A673 (cell line): ENCODE measurements at regions not wholly inside any gene's neighbourhood (a gene's known extent, or its start where the extent isn't known, plus 50 kb on each side); places are given as distances from the start of the nearest gene placed in this dataset.

Experiments
- EZH2 ChIP-seq: fragments of 200-600 bp; sonication (generic); IDR thresholded peaks from 2 replicates; pipeline ENCODE4 v1.6.1; 2017; ENCODE audit warnings: borderline replicate concordance, low read depth, mild to moderate bottlenecking, mixed read lengths, antibody characterized with exemption, low read length; ENCODE audit not compliant: poor library complexity, severe bottlenecking
- TF ChIP-seq, protein P1 (sequence below): fragments of 300-800, 200-600 bp; sonication (generic); conservative IDR thresholded peaks from 2 replicates; pipeline ENCODE4 v1.5.1; 2017; ENCODE audit warnings: low read depth, mild to moderate bottlenecking, antibody characterized with exemption, low read length, moderate library complexity, mixed read lengths

DNA sequence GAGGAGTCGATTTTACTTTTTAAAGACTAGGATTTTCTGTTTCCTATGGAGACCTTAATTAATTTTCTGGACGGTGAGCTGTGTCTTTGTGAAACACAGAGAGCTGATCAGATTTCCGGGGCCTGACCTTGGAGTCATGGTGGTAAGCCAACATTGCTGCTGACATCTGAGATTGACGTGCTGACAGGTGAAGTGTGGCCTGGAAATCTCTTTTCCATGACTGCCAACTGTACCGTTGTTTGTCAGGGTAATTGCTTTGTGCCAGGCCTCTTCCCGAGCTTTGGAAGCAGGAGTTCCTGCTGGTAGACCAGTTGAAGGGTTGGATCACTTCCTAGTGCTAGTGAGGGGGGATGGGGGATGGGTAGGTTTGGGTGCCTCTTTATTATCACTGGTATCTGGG lies 71.2 kb downstream of the ADRA2A start:
- TF ChIP-seq EZH2 = no peak
- TF ChIP-seq, protein P1, sequence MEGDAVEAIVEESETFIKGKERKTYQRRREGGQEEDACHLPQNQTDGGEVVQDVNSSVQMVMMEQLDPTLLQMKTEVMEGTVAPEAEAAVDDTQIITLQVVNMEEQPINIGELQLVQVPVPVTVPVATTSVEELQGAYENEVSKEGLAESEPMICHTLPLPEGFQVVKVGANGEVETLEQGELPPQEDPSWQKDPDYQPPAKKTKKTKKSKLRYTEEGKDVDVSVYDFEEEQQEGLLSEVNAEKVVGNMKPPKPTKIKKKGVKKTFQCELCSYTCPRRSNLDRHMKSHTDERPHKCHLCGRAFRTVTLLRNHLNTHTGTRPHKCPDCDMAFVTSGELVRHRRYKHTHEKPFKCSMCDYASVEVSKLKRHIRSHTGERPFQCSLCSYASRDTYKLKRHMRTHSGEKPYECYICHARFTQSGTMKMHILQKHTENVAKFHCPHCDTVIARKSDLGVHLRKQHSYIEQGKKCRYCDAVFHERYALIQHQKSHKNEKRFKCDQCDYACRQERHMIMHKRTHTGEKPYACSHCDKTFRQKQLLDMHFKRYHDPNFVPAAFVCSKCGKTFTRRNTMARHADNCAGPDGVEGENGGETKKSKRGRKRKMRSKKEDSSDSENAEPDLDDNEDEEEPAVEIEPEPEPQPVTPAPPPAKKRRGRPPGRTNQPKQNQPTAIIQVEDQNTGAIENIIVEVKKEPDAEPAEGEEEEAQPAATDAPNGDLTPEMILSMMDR = no peak
